SK-N-SH (cell line): ENCODE measurements at regions not wholly inside any gene's neighbourhood (a gene's known extent, or its start where the extent isn't known, plus 50 kb on each side); places are given as distances from the start of the nearest gene placed in this dataset.

Source experiments
- CTCF ChIA-PET: fragments of 300-600, 350-600 bp; formaldehyde crosslinking; extraction: SDS; loops from one replicate; lab custom pipeline; 2021; lab: Yijun Ruan, JAX
- POLR2A ChIA-PET: fragments of 350-600 bp; sonication (Branson Sonifier 250); formaldehyde crosslinking; extraction: SDS; loops from one replicate; lab custom pipeline; 2020; ENCODE audit warnings: antibody characterized with exemption, inconsistent platforms; lab: Yijun Ruan, JAX
- DNase-seq: peaks from one replicate; pipeline ENCODE4 v3.0.0; 2012
- H2AFZ ChIP-seq: fragments of 200-600 bp; sonication (generic); 2 replicates; pipeline ENCODE4 v1.8.1; 2016; ENCODE audit warnings: antibody characterized with exemption, mild to moderate bottlenecking, low read depth
- H3F3A ChIP-seq: fragments of 200-600 bp; sonication (generic); replicated peaks from 2 replicates; pipeline ENCODE3; 2016; ENCODE audit warnings: antibody characterized with exemption, mild to moderate bottlenecking; ENCODE audit not compliant: insufficient read depth
- H3K27ac ChIP-seq, 2 experiments: fragments of 200-500 bp in 1 of 2; fragments of 200-600 bp in 1 of 2; sonication (Bioruptor generic) in 1 of 2; sonication (generic), shearing (Covaris generic) in 1 of 2; 2 replicates each; pipeline versions ENCODE4 v1.5.1 to v1.6.1; 2014 to 2016; ENCODE audit warnings: low read depth in 2 of 2, inconsistent platforms in 1 of 2, low read length in 1 of 2, mild to moderate bottlenecking in 1 of 2, mixed read lengths in 1 of 2
- H3K27me3 ChIP-seq: fragments of 200-600 bp; sonication (generic), shearing (Covaris generic); 2 replicates; pipeline ENCODE4 v1.6.1; 2016; ENCODE audit warnings: mixed run types; ENCODE audit not compliant: insufficient read depth
- H3K36me3 ChIP-seq, 2 experiments: fragments of 200-500 bp in 1 of 2; fragments of 200-600 bp in 1 of 2; sonication (Bioruptor generic) in 1 of 2; sonication (generic) in 1 of 2; replicated peaks in 1 of 2; 2 replicates each; pipeline versions ENCODE3 to v1.5.1; 2014 to 2016; ENCODE audit warnings: low read length in 1 of 2, mild to moderate bottlenecking in 1 of 2; ENCODE audit not compliant: insufficient read depth in 2 of 2, control insufficient read depth in 1 of 2
- H3K4me1 ChIP-seq, 2 experiments: fragments of 200-500 bp in 1 of 2; fragments of 200-600 bp in 1 of 2; sonication (Bioruptor generic) in 1 of 2; sonication (generic), shearing (Covaris generic) in 1 of 2; 2 replicates each; pipeline versions ENCODE4 v1.5.1 to v1.6.1; 2014 to 2016; ENCODE audit warnings: low read depth in 1 of 2, low read length in 1 of 2, mixed run types in 1 of 2; ENCODE audit not compliant: insufficient read depth in 2 of 2, control insufficient read depth in 1 of 2
- H3K4me2 ChIP-seq: fragments of 200-600 bp; sonication (generic), shearing (Covaris generic); 2 replicates; pipeline ENCODE4 v1.6.1; 2017; ENCODE audit warnings: mixed run types
- H3K4me3 ChIP-seq, 2 experiments: fragments of 200-500 bp in 1 of 2; fragments of 200-600 bp in 1 of 2; sonication (Bioruptor generic) in 1 of 2; sonication (generic), shearing (Covaris generic) in 1 of 2; 2 replicates each; pipeline versions ENCODE4 v1.5.1 to v1.8.1; 2014 to 2016; ENCODE audit warnings: low read depth in 2 of 2, inconsistent platforms in 1 of 2, low read length in 1 of 2, mild to moderate bottlenecking in 1 of 2, mixed read lengths in 1 of 2, moderate library complexity in 1 of 2
- H3K79me2 ChIP-seq: fragments of 200-600 bp; sonication (generic); 2 replicates; pipeline ENCODE4 v1.8.1; 2017; ENCODE audit warnings: mild to moderate bottlenecking; ENCODE audit not compliant: insufficient read depth
- H3K9ac ChIP-seq: fragments of 200-600 bp; sonication (generic); 2 replicates; pipeline ENCODE4 v1.6.1; 2017; ENCODE audit warnings: mixed run types
- H3K9me2 ChIP-seq: fragments of 200-600 bp; sonication (generic); 2 replicates; pipeline ENCODE4 v1.6.1; 2017; ENCODE audit warnings: mixed run types
- H3K9me3 ChIP-seq: fragments of 200-600 bp; sonication (generic); 2 replicates; pipeline ENCODE4 v1.6.1; 2017; ENCODE audit warnings: mixed run types, mild to moderate bottlenecking, moderate library complexity
- H4K20me1 ChIP-seq: fragments of 200-600 bp; sonication (generic); 2 replicates; pipeline ENCODE4 v1.6.1; 2017; ENCODE audit warnings: mild to moderate bottlenecking, mixed run types; ENCODE audit not compliant: insufficient read depth
- FOXJ3 ChIP-seq: sonication (generic); formaldehyde crosslinking; IDR thresholded peaks from 2 replicates; pipeline ENCODE4 v1.5.1; 2020; ENCODE audit warnings: mild to moderate bottlenecking, missing genetic modification reagents
- NFIC ChIP-seq: IDR thresholded peaks from 2 replicates; pipeline ENCODE4 v1.4.0; 2012; ENCODE audit warnings: borderline replicate concordance
- NRF1 ChIP-seq: IDR thresholded peaks from 2 replicates; pipeline ENCODE4 v1.6.1; 2012; ENCODE audit warnings: low read depth, mild to moderate bottlenecking, low read length
- POLR2AphosphoS5 ChIP-seq: IDR thresholded peaks from 2 replicates; pipeline ENCODE4 v1.6.1; 2012; ENCODE audit warnings: low read depth, low read length
- RAD21 ChIP-seq: IDR thresholded peaks from 2 replicates; pipeline ENCODE4 v1.6.1; 2012; ENCODE audit warnings: mild to moderate bottlenecking, low read length
- RCOR1 ChIP-seq: fragments of 150-350 bp; IDR thresholded peaks from 2 replicates; pipeline ENCODE4 v1.6.1; 2017; ENCODE audit warnings: antibody characterized with exemption, low read length
- SIN3A ChIP-seq: IDR thresholded peaks from 2 replicates; pipeline ENCODE4 v1.6.1; 2012; ENCODE audit warnings: low read depth, mild to moderate bottlenecking, low read length, moderate library complexity, borderline replicate concordance
- SMC3 ChIP-seq: IDR thresholded peaks from 2 replicates; pipeline ENCODE4 v1.6.1; 2012; ENCODE audit warnings: low read depth, low read length, improper control_type of control experiment
- TAF1 ChIP-seq: IDR thresholded peaks from 2 replicates; pipeline ENCODE4 v1.6.1; 2012; ENCODE audit warnings: low read depth, mild to moderate bottlenecking, low read length, moderate library complexity, borderline replicate concordance
- TCF12 ChIP-seq: IDR thresholded peaks from 2 replicates; pipeline ENCODE4 v1.4.0; 2012
- TEAD4 ChIP-seq: IDR thresholded peaks from 2 replicates; pipeline ENCODE4 v1.4.0; 2012; ENCODE audit warnings: mild to moderate bottlenecking, borderline replicate concordance; ENCODE audit not compliant: insufficient read depth
- WGBS: methylation state at CpG from one replicate; pipeline ENCODE4 v1.1.6; 2017; ENCODE audit warnings: low lambda C conversion rate; 5-methylcytosine and 5-hydroxymethylcytosine counted together
- TF ChIP-seq, protein P1 (sequence below): fragments of 150-350 bp; IDR thresholded peaks from 2 replicates; pipeline ENCODE4 v1.6.1; 2017; ENCODE audit warnings: antibody characterized with exemption, low read length, low read depth, borderline replicate concordance
- TF ChIP-seq, protein P2 (sequence below): fragments of 150-350 bp; IDR thresholded peaks from 2 replicates; pipeline ENCODE4 v1.6.1; 2016; ENCODE audit warnings: mild to moderate bottlenecking, low read depth, low read length
- TF ChIP-seq, protein P3 (sequence below): IDR thresholded peaks from 2 replicates; pipeline ENCODE4 v1.4.0; 2012; ENCODE audit warnings: low read depth, borderline replicate concordance
- TF ChIP-seq, protein P4 (sequence below): IDR thresholded peaks from 2 replicates; pipeline ENCODE4 v1.4.0; 2012; ENCODE audit warnings: low read depth, borderline replicate concordance

DNA sequence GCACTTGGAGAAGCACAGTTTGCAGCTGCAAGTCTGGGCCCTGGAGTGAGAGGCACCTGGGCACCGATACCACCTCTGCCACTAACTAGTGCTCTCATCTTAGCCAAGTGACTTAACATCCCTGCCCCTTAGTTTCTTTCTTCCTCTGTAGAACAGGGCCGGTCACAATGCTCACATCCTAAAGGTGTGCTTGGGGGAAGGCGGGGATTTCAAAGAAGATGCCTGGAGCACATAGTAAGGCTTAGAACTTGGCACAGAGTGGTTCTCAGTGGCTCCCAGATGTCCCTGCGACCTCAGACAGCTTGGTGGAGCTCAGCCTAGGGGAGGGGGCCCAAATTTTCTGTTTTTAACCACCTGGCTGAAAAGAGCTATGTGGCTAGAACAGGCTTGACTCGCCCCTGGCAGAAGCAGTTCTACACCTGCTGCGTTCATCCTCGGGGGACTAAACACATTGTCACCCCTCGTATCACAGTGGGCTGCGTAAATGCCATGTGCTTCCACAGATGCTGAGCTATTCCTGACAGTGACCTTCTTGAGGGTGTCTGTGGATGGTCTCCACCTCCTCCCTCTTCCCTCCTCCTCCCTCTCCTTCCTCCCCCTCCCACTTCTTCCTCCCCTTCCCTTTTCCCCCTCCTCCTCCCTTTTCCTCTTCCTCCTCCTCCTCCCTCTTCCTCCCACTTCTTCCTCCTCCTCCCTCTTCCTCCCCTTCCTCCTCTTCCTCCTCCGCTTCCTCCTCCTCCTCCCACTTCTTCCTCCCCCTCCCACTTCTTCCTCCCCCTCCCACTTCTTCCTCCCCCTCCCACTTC, 112.1 kb downstream of the PHETA1 start:
- Histone ChIP-seq H2AFZ (no peak overlapping the region), H3K9me3 (no peaks in the 10 kb centered on the region), H3K4me1 (no peaks in the 10 kb centered on the region), H3K27me3 (no peaks in the 10 kb centered on the region), H3K79me2 (no peaks in the 10 kb centered on the region), H3K4me2 (no peak overlapping the region), H3K27ac (no peak overlapping the region), H3K9me2 (no peaks in the 10 kb centered on the region), H3K36me3 (no peaks in the 10 kb centered on the region), H4K20me1 (no peaks in the 10 kb centered on the region), H3K4me3 (no peak overlapping the region), H3F3A (no peaks in the 10 kb centered on the region), H3K9ac (no peak overlapping the region)
- DNase-seq: no peak
- TF ChIP-seq, protein P1, sequence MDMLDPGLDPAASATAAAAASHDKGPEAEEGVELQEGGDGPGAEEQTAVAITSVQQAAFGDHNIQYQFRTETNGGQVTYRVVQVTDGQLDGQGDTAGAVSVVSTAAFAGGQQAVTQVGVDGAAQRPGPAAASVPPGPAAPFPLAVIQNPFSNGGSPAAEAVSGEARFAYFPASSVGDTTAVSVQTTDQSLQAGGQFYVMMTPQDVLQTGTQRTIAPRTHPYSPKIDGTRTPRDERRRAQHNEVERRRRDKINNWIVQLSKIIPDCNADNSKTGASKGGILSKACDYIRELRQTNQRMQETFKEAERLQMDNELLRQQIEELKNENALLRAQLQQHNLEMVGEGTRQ: no peak
- TF ChIP-seq FOXJ3 (CRISPR knock-in tag) (no peak), TAF1 (no peak), NRF1 (no peak), NFIC (no peak), SMC3 (no peak), SIN3A (no peak), TCF12 (no peak), RAD21 (no peak), POLR2AphosphoS5 (no peak), RCOR1 (no peak), TEAD4 (no peak)
- TF ChIP-seq, protein P2, sequence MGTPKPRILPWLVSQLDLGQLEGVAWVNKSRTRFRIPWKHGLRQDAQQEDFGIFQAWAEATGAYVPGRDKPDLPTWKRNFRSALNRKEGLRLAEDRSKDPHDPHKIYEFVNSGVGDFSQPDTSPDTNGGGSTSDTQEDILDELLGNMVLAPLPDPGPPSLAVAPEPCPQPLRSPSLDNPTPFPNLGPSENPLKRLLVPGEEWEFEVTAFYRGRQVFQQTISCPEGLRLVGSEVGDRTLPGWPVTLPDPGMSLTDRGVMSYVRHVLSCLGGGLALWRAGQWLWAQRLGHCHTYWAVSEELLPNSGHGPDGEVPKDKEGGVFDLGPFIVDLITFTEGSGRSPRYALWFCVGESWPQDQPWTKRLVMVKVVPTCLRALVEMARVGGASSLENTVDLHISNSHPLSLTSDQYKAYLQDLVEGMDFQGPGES: no peak
- TF ChIP-seq, protein P3, sequence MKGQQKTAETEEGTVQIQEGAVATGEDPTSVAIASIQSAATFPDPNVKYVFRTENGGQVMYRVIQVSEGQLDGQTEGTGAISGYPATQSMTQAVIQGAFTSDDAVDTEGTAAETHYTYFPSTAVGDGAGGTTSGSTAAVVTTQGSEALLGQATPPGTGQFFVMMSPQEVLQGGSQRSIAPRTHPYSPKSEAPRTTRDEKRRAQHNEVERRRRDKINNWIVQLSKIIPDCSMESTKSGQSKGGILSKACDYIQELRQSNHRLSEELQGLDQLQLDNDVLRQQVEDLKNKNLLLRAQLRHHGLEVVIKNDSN: no peak
- TF ChIP-seq, protein P4, sequence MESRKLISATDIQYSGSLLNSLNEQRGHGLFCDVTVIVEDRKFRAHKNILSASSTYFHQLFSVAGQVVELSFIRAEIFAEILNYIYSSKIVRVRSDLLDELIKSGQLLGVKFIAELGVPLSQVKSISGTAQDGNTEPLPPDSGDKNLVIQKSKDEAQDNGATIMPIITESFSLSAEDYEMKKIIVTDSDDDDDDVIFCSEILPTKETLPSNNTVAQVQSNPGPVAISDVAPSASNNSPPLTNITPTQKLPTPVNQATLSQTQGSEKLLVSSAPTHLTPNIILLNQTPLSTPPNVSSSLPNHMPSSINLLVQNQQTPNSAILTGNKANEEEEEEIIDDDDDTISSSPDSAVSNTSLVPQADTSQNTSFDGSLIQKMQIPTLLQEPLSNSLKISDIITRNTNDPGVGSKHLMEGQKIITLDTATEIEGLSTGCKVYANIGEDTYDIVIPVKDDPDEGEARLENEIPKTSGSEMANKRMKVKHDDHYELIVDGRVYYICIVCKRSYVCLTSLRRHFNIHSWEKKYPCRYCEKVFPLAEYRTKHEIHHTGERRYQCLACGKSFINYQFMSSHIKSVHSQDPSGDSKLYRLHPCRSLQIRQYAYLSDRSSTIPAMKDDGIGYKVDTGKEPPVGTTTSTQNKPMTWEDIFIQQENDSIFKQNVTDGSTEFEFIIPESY: no peak
- 55% methylated on average over 10 of the region's 10 CpGs for WGBS
- CTCF ChIA-PET: interaction anchor here (1.2 kb wide), 1 partner anchor 8 kb away, joined by 3 read pairs; no protein-coding TSS in a partner anchor
- POLR2A ChIA-PET: no interaction called here
